Ishikawa (cell line): ENCODE measurements at regions not wholly inside any gene's neighbourhood (a gene's known extent, or its start where the extent isn't known, plus 50 kb on each side); places are given as distances from the start of the nearest gene placed in this dataset.
A peak's percentile ranks its signal among the peaks of the same experiment; 100 is the strongest.

Source experiments
- CEBPB ChIP-seq: IDR thresholded peaks from 2 replicates; pipeline ENCODE4 v1.6.1; 2012
- CREB1 ChIP-seq: IDR thresholded peaks from 2 replicates; pipeline ENCODE4 v1.6.1; 2012; ENCODE audit warnings: low read depth
- EGR1 ChIP-seq: IDR thresholded peaks from 2 replicates; pipeline ENCODE4 v1.6.1; 2012
- EP300 ChIP-seq: IDR thresholded peaks from 2 replicates; pipeline ENCODE4 v1.6.1; 2012; ENCODE audit warnings: borderline replicate concordance
- FOXM1 ChIP-seq: IDR thresholded peaks from 2 replicates; pipeline ENCODE4 v1.6.1; 2012; ENCODE audit warnings: low read depth, borderline replicate concordance
- NFIC ChIP-seq: IDR thresholded peaks from 2 replicates; pipeline ENCODE4 v1.6.1; 2012
- RAD21 ChIP-seq: IDR thresholded peaks from 2 replicates; pipeline ENCODE4 v1.6.1; 2012; ENCODE audit warnings: low read depth
- REST ChIP-seq: IDR thresholded peaks from 2 replicates; pipeline ENCODE4 v1.6.1; 2012; ENCODE audit warnings: low read depth, mild to moderate bottlenecking
- TAF1 ChIP-seq: IDR thresholded peaks from 2 replicates; pipeline ENCODE4 v1.6.1; 2012; ENCODE audit warnings: low read depth, mild to moderate bottlenecking
- TCF12 ChIP-seq: IDR thresholded peaks from 2 replicates; pipeline ENCODE4 v1.6.1; 2012; ENCODE audit warnings: low read depth
- TEAD4 ChIP-seq: IDR thresholded peaks from 2 replicates; pipeline ENCODE4 v1.6.1; 2012
- YY1 ChIP-seq: IDR thresholded peaks from 2 replicates; pipeline ENCODE4 v1.6.1; 2012; ENCODE audit warnings: low read depth
- ZBTB7A ChIP-seq: IDR thresholded peaks from 2 replicates; pipeline ENCODE4 v1.6.1; 2012; ENCODE audit warnings: low read depth
- TF ChIP-seq, protein P1 (sequence below): IDR thresholded peaks from 2 replicates; pipeline ENCODE4 v1.6.1; 2012
- TF ChIP-seq, protein P2 (sequence below): IDR thresholded peaks from 2 replicates; pipeline ENCODE4 v1.6.1; 2012

GRCh38 chr4:9522903-9523302 is 78.7 kb downstream of the DEFB131A start:
- TF ChIP-seq, protein P1, sequence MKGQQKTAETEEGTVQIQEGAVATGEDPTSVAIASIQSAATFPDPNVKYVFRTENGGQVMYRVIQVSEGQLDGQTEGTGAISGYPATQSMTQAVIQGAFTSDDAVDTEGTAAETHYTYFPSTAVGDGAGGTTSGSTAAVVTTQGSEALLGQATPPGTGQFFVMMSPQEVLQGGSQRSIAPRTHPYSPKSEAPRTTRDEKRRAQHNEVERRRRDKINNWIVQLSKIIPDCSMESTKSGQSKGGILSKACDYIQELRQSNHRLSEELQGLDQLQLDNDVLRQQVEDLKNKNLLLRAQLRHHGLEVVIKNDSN = peak; percentile 66; the same call in 1 of the 2 replicates

DNA sequence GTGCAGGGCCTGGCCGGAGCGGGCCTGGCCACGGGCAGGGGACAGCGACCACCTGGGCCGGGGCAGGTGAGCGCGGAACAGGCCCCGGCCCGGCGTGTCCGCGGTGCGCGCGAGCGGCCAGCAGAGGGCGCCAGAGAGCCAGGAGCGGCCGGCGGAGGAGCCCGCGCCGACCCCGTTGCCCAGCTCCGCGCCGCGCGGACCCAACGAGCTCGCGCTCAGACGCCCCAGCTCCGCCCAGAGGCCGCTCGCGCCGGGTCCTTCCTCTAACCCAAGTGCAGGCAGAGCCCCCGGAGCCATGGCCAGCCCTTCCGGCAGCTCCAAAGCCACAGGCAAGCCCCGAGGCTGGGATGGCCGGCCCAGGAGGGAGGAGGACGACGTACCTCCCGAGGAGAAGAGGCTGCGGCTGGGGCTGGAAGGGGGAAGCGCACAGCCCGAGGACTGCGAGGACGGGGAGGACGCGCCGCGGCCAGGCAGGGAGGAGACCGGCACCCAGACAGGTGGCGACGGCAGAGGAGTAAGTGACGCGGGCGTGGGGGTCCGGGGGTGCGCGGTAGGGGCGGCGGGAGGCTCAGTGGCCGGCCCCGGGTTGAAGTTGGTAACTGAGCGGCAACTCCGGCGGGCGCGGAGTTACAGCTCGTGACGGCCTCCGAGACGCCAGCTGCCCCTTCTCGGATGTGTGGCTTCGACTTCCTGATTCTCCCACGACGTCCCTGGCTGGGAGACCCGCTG is 88.1 kb downstream of the DEFB131A start:
- peak; percentile 46; the same call in 1 of the 2 replicates for TF ChIP-seq RAD21
- TF ChIP-seq, protein P2, sequence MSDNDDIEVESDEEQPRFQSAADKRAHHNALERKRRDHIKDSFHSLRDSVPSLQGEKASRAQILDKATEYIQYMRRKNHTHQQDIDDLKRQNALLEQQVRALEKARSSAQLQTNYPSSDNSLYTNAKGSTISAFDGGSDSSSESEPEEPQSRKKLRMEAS = 0 out of 2 replicates have a peak, but pooled peaks have one; percentile 13

GRCh38 chr4:9592010-9592409 is 147.8 kb downstream of the DEFB131A start:
- TF ChIP-seq RAD21 (no peak), CREB1 (no peak), TEAD4 (no peak), TAF1 (no peak), NFIC (no peak), EGR1 (no peak), REST (no peak)
- TF ChIP-seq, protein P2 = no peak

GRCh38 chr4:9594948-9595347 is 150.7 kb downstream of the DEFB131A start:
- TF ChIP-seq, protein P1 = no peak
- no peak for TF ChIP-seq CREB1
- no peak for TF ChIP-seq CEBPB
- no peak for TF ChIP-seq FOXM1
- TF ChIP-seq NFIC = no peak
- no peak for TF ChIP-seq TEAD4
- no peak for TF ChIP-seq RAD21
- no peak for TF ChIP-seq ZBTB7A
- TF ChIP-seq REST = no peak
- no peak for TF ChIP-seq EGR1
- TF ChIP-seq YY1 = no peak
- no peak for TF ChIP-seq TCF12
- no peak for TF ChIP-seq TAF1
- no peak for TF ChIP-seq EP300
- TF ChIP-seq, protein P2 = no peak

- TF ChIP-seq RAD21 (no peak), TAF1 (no peak), EP300 (no peak), CEBPB (no peak), EGR1 (no peak)
- TF ChIP-seq, protein P1 = no peak
Observed at GRCh38 chr4:9599266-9599665, 155.1 kb downstream of the DEFB131A start.

DNA sequence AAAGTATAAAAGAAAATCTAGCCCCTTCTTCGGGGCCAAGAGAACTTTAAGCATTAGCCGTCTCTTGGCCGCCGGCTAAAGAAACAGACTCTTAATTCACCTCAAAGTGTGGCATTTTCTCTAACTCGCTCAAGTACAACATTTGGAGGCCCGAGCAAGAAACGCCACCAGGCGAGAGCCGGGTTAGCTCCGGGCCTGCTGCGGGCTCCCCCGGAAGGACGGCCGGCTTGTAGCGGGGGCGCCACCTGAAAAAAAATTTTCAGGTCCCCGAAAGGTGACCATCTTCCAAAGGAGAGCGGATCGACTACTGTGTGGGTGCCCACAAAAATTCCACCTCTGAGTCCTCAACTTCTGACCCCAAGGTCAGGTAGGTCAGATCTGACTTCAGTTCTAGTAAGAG is 156.0 kb downstream of the DEFB131A start:
- TF ChIP-seq REST = no peak
- no peak for TF ChIP-seq TEAD4
- no peak for TF ChIP-seq CEBPB
- TF ChIP-seq TCF12 = no peak
- TF ChIP-seq, protein P2 = no peak
- TF ChIP-seq FOXM1 = no peak
- no peak for TF ChIP-seq CREB1
- no peak for TF ChIP-seq YY1
- no peak for TF ChIP-seq EP300
- TF ChIP-seq TAF1 = no peak
- no peak for TF ChIP-seq ZBTB7A
- no peak for TF ChIP-seq EGR1
- TF ChIP-seq RAD21 = no peak
- TF ChIP-seq, protein P1 = no peak
- TF ChIP-seq NFIC = no peak
